Karpas-422 (cell line): ENCODE measurements at regions not wholly inside any gene's neighbourhood (a gene's known extent, or its start where the extent isn't known, plus 50 kb on each side); places are given as distances from the start of the nearest gene placed in this dataset.

Experiments used
- DNase-seq: peaks from one replicate; pipeline ENCODE4 v3.0.0-alpha.2; 2015
- H2AFZ ChIP-seq: fragments of 200-600 bp; sonication (generic); 2 replicates; pipeline ENCODE4 v1.6.1; 2014; ENCODE audit warnings: antibody characterized with exemption, low read length, mixed read lengths
- H3K27ac ChIP-seq: fragments of 200-600 bp; sonication (generic); 2 replicates; pipeline ENCODE4 v1.5.1; 2014; ENCODE audit warnings: mild to moderate bottlenecking, low read length, moderate library complexity
- H3K27me3 ChIP-seq: fragments of 200-600 bp; sonication (generic); 2 replicates; pipeline ENCODE4 v1.6.1; 2014; ENCODE audit warnings: low read length, mixed read lengths
- H3K36me3 ChIP-seq: fragments of 200-600 bp; sonication (generic); 2 replicates; pipeline ENCODE4 v1.6.1; 2014; ENCODE audit warnings: low read length, mixed read lengths; ENCODE audit not compliant: insufficient read depth
- H3K4me1 ChIP-seq: fragments of 200-600 bp; sonication (generic); 2 replicates; pipeline ENCODE4 v1.6.1; 2014; ENCODE audit warnings: mild to moderate bottlenecking, low read length, mixed read lengths
- H3K4me2 ChIP-seq: fragments of 200-600 bp; sonication (generic); 2 replicates; pipeline ENCODE4 v1.6.1; 2014; ENCODE audit warnings: low read length, low read depth, mild to moderate bottlenecking; ENCODE audit not compliant: poor library complexity, severe bottlenecking
- H3K4me3 ChIP-seq: fragments of 200-600 bp; sonication (generic); 2 replicates; pipeline ENCODE4 v1.5.1; 2014; ENCODE audit warnings: mild to moderate bottlenecking, antibody characterized with exemption, low read length, mixed read lengths
- H3K79me2 ChIP-seq: fragments of 200-600 bp; sonication (generic); 2 replicates; pipeline ENCODE4 v1.6.1; 2014; ENCODE audit warnings: mild to moderate bottlenecking, low read length, mixed read lengths
- H3K9ac ChIP-seq: fragments of 200-600 bp; sonication (generic); 2 replicates; pipeline ENCODE4 v1.6.0; 2014; ENCODE audit warnings: low read length
- H3K9me2 ChIP-seq: fragments of 200-600 bp; sonication (generic), shearing (Covaris generic); replicated peaks from 2 replicates; pipeline ENCODE4 v1.6.0; 2014; ENCODE audit warnings: mild to moderate bottlenecking, low read length, moderate library complexity; ENCODE audit not compliant: insufficient read depth
- H3K9me3 ChIP-seq: fragments of 300-700, 200-600 bp; sonication (generic); 2 replicates; pipeline ENCODE4 v1.6.1; 2014; ENCODE audit warnings: low read length, mixed read lengths
- H4K20me1 ChIP-seq: fragments of 200-600 bp; sonication (generic); 2 replicates; pipeline ENCODE4 v1.6.1; 2014; ENCODE audit warnings: mild to moderate bottlenecking, antibody characterized with exemption, low read length, low read depth; ENCODE audit not compliant: insufficient read depth

DNA sequence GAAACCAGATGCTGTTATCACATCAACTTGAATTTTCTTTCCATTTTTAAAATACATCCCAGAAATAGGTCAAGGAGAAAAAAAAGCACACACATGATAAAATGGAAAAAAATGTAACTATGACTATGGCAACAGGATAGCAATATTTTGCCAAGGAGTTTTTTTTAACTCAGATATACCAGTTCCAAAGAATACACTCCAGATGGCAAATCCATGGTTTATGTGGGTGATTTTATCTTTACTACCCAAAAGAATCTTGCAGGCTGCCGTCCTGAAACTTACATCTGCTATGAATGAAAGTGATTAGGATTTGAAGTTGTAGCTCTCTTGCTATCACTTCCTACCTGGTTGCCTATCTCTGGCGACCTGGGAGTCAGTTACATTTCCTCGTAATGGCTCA lies 91.0 kb upstream of the PLPPR4 start:
- no peak overlapping the region for H3K9ac ChIP-seq

DNA sequence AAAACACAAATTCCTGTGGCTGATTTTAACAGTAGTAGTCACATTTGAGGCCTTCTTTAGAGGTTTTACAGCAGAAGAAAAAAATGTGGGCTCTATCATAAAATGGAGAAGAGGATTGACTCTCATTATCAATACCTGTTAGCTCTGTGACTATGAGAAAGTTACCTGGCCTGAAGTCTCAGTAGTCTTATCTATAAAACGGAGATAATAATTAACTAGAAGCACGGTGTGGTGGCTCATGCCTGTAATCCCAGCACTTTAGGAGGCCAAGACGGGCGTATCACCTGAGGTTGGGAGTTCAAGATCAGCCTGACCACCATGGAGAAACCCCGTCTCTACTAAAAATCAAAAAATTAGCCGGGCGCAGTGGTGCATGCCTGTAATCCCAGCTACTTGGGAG lies 90.4 kb upstream of the PLPPR4 start:
- H2AFZ ChIP-seq: no peak overlapping the region
- H3K27me3 ChIP-seq: no peaks in the 10 kb centered on the region
- H3K9me2 ChIP-seq: no peaks in the 10 kb centered on the region
- H3K4me2 ChIP-seq: no peak overlapping the region
- no peak for DNase-seq
- no peaks in the 10 kb centered on the region for H3K79me2 ChIP-seq
- no peaks in the 10 kb centered on the region for H3K36me3 ChIP-seq
- H3K9ac ChIP-seq: no peak overlapping the region
- H3K4me3 ChIP-seq: no peak overlapping the region
- no peak overlapping the region for H3K27ac ChIP-seq
- H4K20me1 ChIP-seq: no peaks in the 10 kb centered on the region
- no peaks in the 10 kb centered on the region for H3K9me3 ChIP-seq
- no peaks in the 10 kb centered on the region for H3K4me1 ChIP-seq

More for the DNA sequence above, 91.0 kb upstream of the PLPPR4 start:
- H2AFZ ChIP-seq: no peak overlapping the region
- H3K4me3 ChIP-seq: no peak overlapping the region
- H3K36me3 ChIP-seq: no peaks in the 10 kb centered on the region
- H3K27ac ChIP-seq: no peak overlapping the region
- no peak for DNase-seq
- no peak overlapping the region for H3K4me2 ChIP-seq
- H3K9me2 ChIP-seq: no peaks in the 10 kb centered on the region
- no peaks in the 10 kb centered on the region for H4K20me1 ChIP-seq
- H3K4me1 ChIP-seq: no peaks in the 10 kb centered on the region
- no peaks in the 10 kb centered on the region for H3K9me3 ChIP-seq
- H3K27me3 ChIP-seq: no peaks in the 10 kb centered on the region
- H3K79me2 ChIP-seq: no peaks in the 10 kb centered on the region

DNA sequence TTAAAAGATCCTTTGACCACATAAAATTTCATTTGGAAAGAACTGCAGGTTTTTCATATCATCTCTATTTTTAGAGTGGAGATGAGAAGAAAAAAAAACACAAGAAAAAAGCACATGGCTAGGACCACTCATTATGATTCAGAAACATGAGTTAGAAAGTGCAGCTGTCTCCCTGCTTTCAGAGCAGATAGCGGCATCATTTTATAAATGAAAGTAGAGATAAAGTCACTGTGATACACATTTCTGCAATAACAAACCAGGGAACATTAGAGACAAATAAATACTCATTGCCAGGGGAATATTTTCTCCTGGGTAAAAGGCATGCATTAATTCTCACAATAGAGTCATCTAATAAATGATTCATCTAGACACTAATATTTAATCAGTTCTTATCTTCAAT lies 87.5 kb upstream of the PLPPR4 start:
- peak; percentile 32 for DNase-seq
- no peaks in the 10 kb centered on the region for H3K9me2 ChIP-seq
- no peaks in the 10 kb centered on the region for H3K27me3 ChIP-seq
- H3K79me2 ChIP-seq: no peaks in the 10 kb centered on the region
- no peak overlapping the region for H3K4me3 ChIP-seq
- H3K27ac ChIP-seq: no peak overlapping the region
- no peaks in the 10 kb centered on the region for H4K20me1 ChIP-seq
- H3K36me3 ChIP-seq: no peaks in the 10 kb centered on the region
- H3K4me2 ChIP-seq: no peak overlapping the region
- H3K4me1 ChIP-seq: peaks cover 3% of the 10 kb centered on the region; the same call in 1 of the 2 replicates
- H3K9ac ChIP-seq: no peak overlapping the region
- H2AFZ ChIP-seq: no peak overlapping the region
- no peaks in the 10 kb centered on the region for H3K9me3 ChIP-seq

DNA sequence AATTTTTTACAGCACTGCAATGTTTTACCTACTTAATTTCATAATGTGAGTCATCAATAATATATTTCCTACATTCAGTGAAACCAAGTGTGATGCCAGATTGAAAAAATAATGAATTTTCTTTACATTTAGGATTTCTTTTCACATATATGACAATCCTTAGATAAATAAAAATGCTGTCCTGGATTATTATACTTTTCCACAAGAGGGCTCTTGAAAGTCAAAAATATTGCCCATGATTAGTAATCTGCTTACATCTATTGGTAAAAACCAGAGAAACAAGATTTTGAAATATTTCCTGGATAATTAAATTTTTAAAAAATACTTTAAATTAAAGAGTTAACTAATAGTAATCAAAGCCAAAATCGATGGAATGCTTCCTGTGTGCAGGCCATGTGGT lies 86.8 kb upstream of the PLPPR4 start:
- H3K79me2 ChIP-seq: no peaks in the 10 kb centered on the region
- no peak overlapping the region for H3K27ac ChIP-seq
- no peaks in the 10 kb centered on the region for H3K9me2 ChIP-seq
- no peaks in the 10 kb centered on the region for H4K20me1 ChIP-seq
- no peak overlapping the region for H3K9ac ChIP-seq
- H2AFZ ChIP-seq: no peak overlapping the region
- peaks cover 3% of the 10 kb centered on the region; the same call in 1 of the 2 replicates for H3K4me1 ChIP-seq
- peak; percentile 36 for DNase-seq
- no peaks in the 10 kb centered on the region for H3K9me3 ChIP-seq
- no peak overlapping the region for H3K4me2 ChIP-seq
- no peaks in the 10 kb centered on the region for H3K27me3 ChIP-seq
- H3K36me3 ChIP-seq: no peaks in the 10 kb centered on the region
- no peak overlapping the region for H3K4me3 ChIP-seq

DNA sequence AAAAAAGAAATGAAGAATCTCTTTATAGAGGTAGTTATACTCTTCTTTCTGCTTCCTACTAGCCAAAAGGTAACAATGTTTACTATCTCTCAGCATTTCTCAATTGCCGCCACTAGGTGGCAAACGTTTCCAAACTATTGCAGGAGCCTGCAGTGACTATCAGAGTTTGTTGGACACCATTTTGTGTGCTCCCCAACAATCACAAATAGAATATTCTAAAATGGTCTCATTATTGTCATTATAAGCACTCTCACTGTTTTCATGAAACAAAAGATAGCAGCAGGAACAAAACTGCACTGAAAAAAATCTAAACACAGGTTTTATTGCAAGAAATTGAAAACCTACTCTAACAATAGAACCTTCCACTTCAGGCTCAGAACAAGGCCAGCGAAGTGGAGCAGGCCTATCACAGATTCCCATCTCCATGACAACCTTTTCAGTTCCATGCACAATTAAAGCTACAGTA lies 83.9 kb upstream of the PLPPR4 start:
- H3K9ac ChIP-seq: no peak overlapping the region
- peak overlapping the region; percentile 96 for H2AFZ ChIP-seq
- no peaks in the 10 kb centered on the region for H3K27me3 ChIP-seq
- H3K36me3 ChIP-seq: no peaks in the 10 kb centered on the region
- H3K4me1 ChIP-seq: peaks cover 3% of the 10 kb centered on the region; the same call in 1 of the 2 replicates
- H3K9me3 ChIP-seq: no peaks in the 10 kb centered on the region
- no peaks in the 10 kb centered on the region for H3K9me2 ChIP-seq
- DNase-seq: peak; percentile 92
- no peak overlapping the region for H3K4me2 ChIP-seq
- no peaks in the 10 kb centered on the region for H4K20me1 ChIP-seq
- no peak overlapping the region for H3K4me3 ChIP-seq
- H3K79me2 ChIP-seq: no peaks in the 10 kb centered on the region
- no peak overlapping the region for H3K27ac ChIP-seq

DNA sequence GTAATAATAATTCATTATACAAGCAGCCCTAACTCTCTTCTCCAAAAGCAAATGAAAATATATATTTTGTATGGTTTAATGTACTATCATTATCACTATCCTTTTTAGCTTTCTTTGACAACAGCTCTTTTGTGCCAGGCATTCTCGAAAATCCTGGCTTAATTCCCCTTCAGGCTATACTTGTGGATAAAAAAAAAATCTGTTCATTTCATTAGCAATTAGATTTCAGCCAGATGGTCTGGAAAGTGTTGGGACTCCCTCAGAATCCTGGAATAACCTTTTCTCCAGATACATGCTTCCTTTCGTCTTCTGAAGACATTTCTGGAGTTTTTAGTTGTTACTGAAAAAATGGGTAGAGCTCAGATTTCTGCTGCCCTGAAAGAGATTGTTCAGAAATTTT lies 83.4 kb upstream of the PLPPR4 start:
- no peak overlapping the region for H3K4me2 ChIP-seq
- H3K9ac ChIP-seq: no peak overlapping the region
- H2AFZ ChIP-seq: peak overlapping the region; percentile 96
- H3K9me3 ChIP-seq: no peaks in the 10 kb centered on the region
- DNase-seq: peak; percentile 9
- no peaks in the 10 kb centered on the region for H3K36me3 ChIP-seq
- H3K4me1 ChIP-seq: peaks cover 3% of the 10 kb centered on the region; the same call in 1 of the 2 replicates
- no peak overlapping the region for H3K27ac ChIP-seq
- H4K20me1 ChIP-seq: no peaks in the 10 kb centered on the region
- H3K9me2 ChIP-seq: no peaks in the 10 kb centered on the region
- H3K4me3 ChIP-seq: no peak overlapping the region
- H3K27me3 ChIP-seq: no peaks in the 10 kb centered on the region
- H3K79me2 ChIP-seq: no peaks in the 10 kb centered on the region

DNA sequence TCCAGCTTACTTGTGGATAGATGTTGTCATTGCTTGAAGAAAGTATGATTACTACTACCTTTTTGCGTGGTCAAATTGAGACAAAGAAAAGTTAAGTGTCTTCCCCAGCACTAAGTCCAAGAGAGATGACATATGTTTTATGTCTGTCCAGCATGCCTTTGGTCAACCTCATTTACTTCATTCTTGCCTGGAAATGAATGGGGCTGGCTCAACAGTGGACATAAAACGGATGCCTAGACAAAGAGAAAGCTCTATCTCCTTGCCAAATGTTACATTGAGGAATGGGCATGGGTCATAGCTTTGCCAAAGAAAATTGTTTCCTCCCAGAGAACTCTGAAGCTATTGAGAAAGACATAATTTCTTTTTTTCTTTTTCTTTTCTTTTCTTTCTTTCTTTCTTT lies 82.4 kb upstream of the PLPPR4 start:
- Histone ChIP-seq H2AFZ (no peak overlapping the region), H3K27ac (no peak overlapping the region), H3K4me2 (no peak overlapping the region), H3K36me3 (no peaks in the 10 kb centered on the region), H3K79me2 (no peaks in the 10 kb centered on the region), H3K27me3 (no peaks in the 10 kb centered on the region), H3K9me3 (no peaks in the 10 kb centered on the region), H3K4me1 (peaks cover 3% of the 10 kb centered on the region; the same call in 1 of the 2 replicates), H3K4me3 (no peak overlapping the region), H4K20me1 (no peaks in the 10 kb centered on the region), H3K9me2 (no peaks in the 10 kb centered on the region), H3K9ac (no peak overlapping the region)
- no peak for DNase-seq

DNA sequence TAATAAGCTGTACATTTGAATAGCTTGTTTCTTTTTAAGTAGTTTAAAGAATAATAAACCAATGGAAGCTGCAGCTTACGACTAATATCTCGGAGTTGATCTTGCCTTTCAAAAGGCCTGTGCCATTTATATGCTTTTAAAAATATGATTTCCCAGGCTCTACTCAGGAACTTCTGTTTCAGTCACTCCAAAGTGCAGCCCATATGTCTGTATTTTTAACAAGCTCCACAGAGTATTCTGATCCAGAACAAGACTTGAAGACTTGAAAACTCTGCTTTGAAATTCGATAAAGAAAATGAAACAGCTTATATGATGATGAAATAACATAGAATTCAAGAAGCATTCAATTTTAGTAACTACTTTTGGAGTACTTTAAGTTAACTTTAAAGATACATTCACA lies 79.1 kb upstream of the PLPPR4 start:
- H3K79me2 ChIP-seq: no peaks in the 10 kb centered on the region
- no peaks in the 10 kb centered on the region for H3K36me3 ChIP-seq
- H3K27ac ChIP-seq: no peak overlapping the region
- no peaks in the 10 kb centered on the region for H3K9me2 ChIP-seq
- no peak overlapping the region for H3K4me3 ChIP-seq
- peak; percentile 27 for DNase-seq
- no peak overlapping the region for H3K4me2 ChIP-seq
- no peaks in the 10 kb centered on the region for H4K20me1 ChIP-seq
- no peaks in the 10 kb centered on the region for H3K9me3 ChIP-seq
- H3K9ac ChIP-seq: no peak overlapping the region
- H3K4me1 ChIP-seq: peaks cover 3% of the 10 kb centered on the region; the same call in 1 of the 2 replicates
- H3K27me3 ChIP-seq: no peaks in the 10 kb centered on the region
- no peak overlapping the region for H2AFZ ChIP-seq

DNA sequence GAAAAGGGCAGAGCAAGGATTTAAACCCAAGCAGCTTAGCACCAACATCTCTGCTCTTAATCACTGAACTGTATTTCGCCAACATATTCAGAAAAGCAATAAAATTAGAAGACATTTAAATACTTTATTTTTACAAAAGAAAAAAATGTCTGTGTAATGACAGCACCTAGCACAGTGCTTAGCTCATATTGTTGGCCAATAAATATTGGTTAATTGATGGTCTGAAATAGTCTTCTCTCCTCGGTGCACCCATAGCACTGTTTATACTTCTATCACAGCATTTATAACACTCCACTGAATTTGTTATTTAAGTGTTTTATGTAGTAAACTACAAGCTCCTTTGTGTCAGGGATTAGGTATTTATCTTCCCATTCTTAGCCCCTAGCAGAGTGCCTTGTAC lies 70.9 kb upstream of the PLPPR4 start:
- no peaks in the 10 kb centered on the region for H3K9me2 ChIP-seq
- H3K4me2 ChIP-seq: no peak overlapping the region
- DNase-seq: no peak
- H3K9ac ChIP-seq: no peak overlapping the region
- H3K4me3 ChIP-seq: no peak overlapping the region
- no peaks in the 10 kb centered on the region for H3K27me3 ChIP-seq
- H3K79me2 ChIP-seq: no peaks in the 10 kb centered on the region
- no peak overlapping the region for H3K27ac ChIP-seq
- H2AFZ ChIP-seq: no peak overlapping the region
- no peaks in the 10 kb centered on the region for H4K20me1 ChIP-seq
- no peaks in the 10 kb centered on the region for H3K36me3 ChIP-seq
- H3K9me3 ChIP-seq: no peaks in the 10 kb centered on the region
- no peaks in the 10 kb centered on the region for H3K4me1 ChIP-seq
